Activated CD8-positive, alpha-beta T cell treated with anti-CD3 and anti-CD28 coated beads for 36 hours (primary cell): ENCODE measurements at regions not wholly inside any gene's neighbourhood (a gene's known extent, or its start where the extent isn't known, plus 50 kb on each side); places are given as distances from the start of the nearest gene placed in this dataset.

Experiments used
- ATAC-seq: fragments of 200-7000 bp; cut with Tn5 transposase; one replicate; pipeline ENCODE4 v1.10.0; 2021; ENCODE audit warnings: mild to moderate bottlenecking, moderate library complexity
- CTCF ChIA-PET: fragments of 350-600 bp; sonication (Branson Sonifier 250); formaldehyde crosslinking; loops from one replicate; lab custom pipeline; 2021; ENCODE audit warnings: antibody characterized with exemption; lab: Charles Lee
- POLR2A ChIA-PET: fragments of 350-600 bp; sonication (Branson Sonifier 250); formaldehyde crosslinking; loops from one replicate; lab custom pipeline; 2021; ENCODE audit warnings: antibody characterized with exemption; lab: Charles Lee
- DNase-seq: peaks from one replicate; pipeline ENCODE4 v3.0.0-alpha.2; 2020
- H3K27ac Mint-ChIP-seq: one replicate; pipeline ENCODE4 v1.8.0; 2021; ENCODE audit warnings: mild to moderate bottlenecking, mixed read lengths
- H3K27me3 Mint-ChIP-seq: one replicate; pipeline ENCODE4 v1.8.0; 2021; ENCODE audit warnings: mixed read lengths
- H3K36me3 Mint-ChIP-seq: one replicate; pipeline ENCODE4 v1.8.0; 2021; ENCODE audit warnings: low read depth, mixed read lengths
- H3K4me1 Mint-ChIP-seq: one replicate; pipeline ENCODE4 v1.8.0; 2021; ENCODE audit warnings: low read depth, mixed read lengths
- H3K4me3 Mint-ChIP-seq: one replicate; pipeline ENCODE4 v1.8.0; 2021; ENCODE audit warnings: mild to moderate bottlenecking, moderate library complexity, mixed read lengths
- H3K9me3 Mint-ChIP-seq: one replicate; pipeline ENCODE4 v1.8.0; 2021; ENCODE audit warnings: mixed read lengths
- intact Hi-C: fragments of 100-400 bp; cut with micrococcal nuclease; formaldehyde crosslinking; loops from one replicate; pipeline ENCODE4 v1.10.0; 2022
- TF ChIP-seq, protein P1 (sequence below): fragments of 200-600 bp; IDR thresholded peaks from one replicate; pipeline ENCODE4 v1.8.0; 2022; ENCODE audit warnings: antibody characterized with exemption, mild to moderate bottlenecking

DNA sequence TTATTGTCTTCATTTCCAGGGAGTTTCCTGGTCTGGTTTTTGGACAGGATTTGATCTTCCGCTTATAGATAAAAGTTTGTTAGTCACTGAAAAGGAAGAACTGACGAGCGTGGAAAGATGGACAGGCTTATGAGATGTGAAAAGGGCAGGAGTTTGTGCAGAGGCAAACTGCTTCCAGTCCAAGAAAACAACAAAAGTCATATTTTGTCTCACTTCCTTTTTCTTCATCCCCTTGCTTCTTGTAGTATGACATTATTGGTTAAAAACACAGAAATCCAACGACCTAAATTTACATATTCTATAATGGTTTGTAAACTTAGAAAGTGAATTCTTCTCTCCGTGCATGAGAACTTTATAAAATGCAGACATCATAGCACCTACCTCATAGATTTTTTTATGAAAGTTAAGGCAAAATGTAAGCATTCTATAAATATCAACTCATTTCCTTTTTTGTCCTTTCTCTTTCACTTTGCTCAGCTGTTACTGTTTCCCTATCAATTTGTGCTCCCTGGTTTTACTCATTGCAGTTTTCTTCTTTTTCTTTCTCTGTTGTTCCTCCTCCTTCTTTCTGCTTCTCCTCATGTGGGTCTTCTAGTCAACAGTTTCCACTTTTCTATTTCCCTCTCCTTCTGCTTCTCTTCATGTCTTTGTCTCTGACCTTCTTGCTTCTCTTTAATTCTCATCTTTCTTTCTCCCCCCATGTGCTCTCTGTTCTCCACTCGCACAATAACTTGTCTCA, 370.2 kb downstream of the ARL4A start:
- ChIA-PET POLR2A (no interaction called here), CTCF (no interaction called here)
- Mint-ChIP-seq H3K27me3 (no peaks in the 10 kb centered on the region), H3K4me1 (peaks cover 11% of the 10 kb centered on the region), H3K36me3 (no peaks in the 10 kb centered on the region), H3K27ac (peak overlapping the region; percentile 67), H3K4me3 (peak overlapping the region; percentile 43), H3K9me3 (no peaks in the 10 kb centered on the region)
- DNase-seq = no peak
- intact Hi-C loops = no loop called here
- TF ChIP-seq, protein P1, sequence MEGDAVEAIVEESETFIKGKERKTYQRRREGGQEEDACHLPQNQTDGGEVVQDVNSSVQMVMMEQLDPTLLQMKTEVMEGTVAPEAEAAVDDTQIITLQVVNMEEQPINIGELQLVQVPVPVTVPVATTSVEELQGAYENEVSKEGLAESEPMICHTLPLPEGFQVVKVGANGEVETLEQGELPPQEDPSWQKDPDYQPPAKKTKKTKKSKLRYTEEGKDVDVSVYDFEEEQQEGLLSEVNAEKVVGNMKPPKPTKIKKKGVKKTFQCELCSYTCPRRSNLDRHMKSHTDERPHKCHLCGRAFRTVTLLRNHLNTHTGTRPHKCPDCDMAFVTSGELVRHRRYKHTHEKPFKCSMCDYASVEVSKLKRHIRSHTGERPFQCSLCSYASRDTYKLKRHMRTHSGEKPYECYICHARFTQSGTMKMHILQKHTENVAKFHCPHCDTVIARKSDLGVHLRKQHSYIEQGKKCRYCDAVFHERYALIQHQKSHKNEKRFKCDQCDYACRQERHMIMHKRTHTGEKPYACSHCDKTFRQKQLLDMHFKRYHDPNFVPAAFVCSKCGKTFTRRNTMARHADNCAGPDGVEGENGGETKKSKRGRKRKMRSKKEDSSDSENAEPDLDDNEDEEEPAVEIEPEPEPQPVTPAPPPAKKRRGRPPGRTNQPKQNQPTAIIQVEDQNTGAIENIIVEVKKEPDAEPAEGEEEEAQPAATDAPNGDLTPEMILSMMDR = no peak
- ATAC-seq = no peak

DNA sequence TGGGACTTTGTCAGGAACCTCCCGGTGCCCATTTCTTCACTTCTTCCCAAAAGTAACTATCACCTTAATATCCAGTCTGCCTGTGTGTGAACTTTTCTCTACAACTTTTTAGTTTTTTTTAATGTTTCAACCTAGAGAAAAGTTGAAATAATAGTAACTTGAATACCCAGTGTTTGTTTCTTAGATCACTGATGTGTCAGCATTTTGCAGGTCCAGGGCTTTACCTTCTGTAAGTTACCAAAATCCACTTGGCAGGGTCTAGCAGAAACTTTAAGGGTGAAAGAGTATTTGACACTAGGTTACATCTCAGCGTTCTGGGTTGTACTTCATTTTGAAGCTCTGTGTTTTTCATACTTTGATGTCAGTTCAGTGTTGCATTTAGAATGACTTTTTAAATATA, 372.7 kb downstream of the ARL4A start:
- intact Hi-C loops = no loop called here
- ATAC-seq = no peak
- TF ChIP-seq, protein P1 = no peak
- Mint-ChIP-seq H3K27ac (no peak overlapping the region), H3K27me3 (peaks cover 1% of the 10 kb centered on the region), H3K36me3 (no peaks in the 10 kb centered on the region), H3K4me1 (peaks cover 11% of the 10 kb centered on the region), H3K9me3 (no peaks in the 10 kb centered on the region), H3K4me3 (no peak overlapping the region)
- ChIA-PET CTCF (no interaction called here), POLR2A (no interaction called here)
- DNase-seq = no peak

DNA sequence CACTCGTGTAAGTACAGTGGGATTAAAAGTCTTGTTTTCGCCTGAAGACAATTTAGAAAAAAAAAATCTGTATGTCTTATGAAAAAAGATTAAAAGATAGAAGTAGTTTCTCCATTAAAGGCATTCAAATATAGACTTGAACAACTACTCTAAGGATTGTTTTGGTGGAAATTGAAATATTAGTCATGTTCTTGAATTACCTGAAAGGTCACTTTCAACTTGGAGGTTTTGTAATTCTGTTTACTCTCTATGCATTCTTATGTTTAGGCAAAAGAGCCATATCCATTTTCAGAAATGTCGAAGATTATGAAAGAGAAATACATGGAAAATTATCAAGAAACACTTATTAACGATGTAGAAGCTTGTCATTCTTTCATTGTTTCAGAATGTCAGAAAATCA, 373.7 kb downstream of the ARL4A start:
- TF ChIP-seq, protein P1 = no peak
- ChIA-PET POLR2A (no interaction called here), CTCF (no interaction called here)
- Mint-ChIP-seq H3K36me3 (no peaks in the 10 kb centered on the region), H3K27me3 (peaks cover 1% of the 10 kb centered on the region), H3K27ac (no peak overlapping the region), H3K9me3 (no peaks in the 10 kb centered on the region), H3K4me3 (no peak overlapping the region), H3K4me1 (peaks cover 10% of the 10 kb centered on the region)
- no peak for ATAC-seq
- intact Hi-C loops = no loop called here
- DNase-seq = no peak

DNA sequence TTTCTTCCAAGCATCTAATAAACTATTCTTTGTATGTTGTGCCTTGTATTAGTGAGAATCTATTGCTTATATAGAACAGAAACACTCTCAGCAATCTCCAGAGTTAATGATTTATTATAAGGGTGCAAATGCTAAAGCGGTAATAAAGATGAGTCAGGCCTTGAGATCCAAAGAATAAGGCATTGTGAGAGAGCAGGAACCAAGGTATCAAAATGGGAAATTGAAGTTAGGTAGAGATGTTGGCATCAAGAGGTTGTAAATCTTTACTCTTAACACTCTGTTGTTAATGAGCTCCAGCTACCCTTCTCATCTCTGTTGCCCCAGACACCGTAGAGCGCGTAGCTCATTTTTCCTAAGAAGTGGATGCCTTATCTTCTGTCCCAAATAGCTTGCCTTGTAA, 375.2 kb downstream of the ARL4A start:
- no peaks in the 10 kb centered on the region for H3K36me3 Mint-ChIP-seq
- peaks cover 1% of the 10 kb centered on the region for H3K27me3 Mint-ChIP-seq
- ATAC-seq = no peak
- no peak overlapping the region for H3K4me3 Mint-ChIP-seq
- intact Hi-C loops = no loop called here
- no peaks in the 10 kb centered on the region for H3K9me3 Mint-ChIP-seq
- POLR2A ChIA-PET = no interaction called here
- no peak for DNase-seq
- CTCF ChIA-PET = no interaction called here
- H3K4me1 Mint-ChIP-seq = peaks cover 5% of the 10 kb centered on the region
- H3K27ac Mint-ChIP-seq = no peak overlapping the region
- TF ChIP-seq, protein P1 = no peak

DNA sequence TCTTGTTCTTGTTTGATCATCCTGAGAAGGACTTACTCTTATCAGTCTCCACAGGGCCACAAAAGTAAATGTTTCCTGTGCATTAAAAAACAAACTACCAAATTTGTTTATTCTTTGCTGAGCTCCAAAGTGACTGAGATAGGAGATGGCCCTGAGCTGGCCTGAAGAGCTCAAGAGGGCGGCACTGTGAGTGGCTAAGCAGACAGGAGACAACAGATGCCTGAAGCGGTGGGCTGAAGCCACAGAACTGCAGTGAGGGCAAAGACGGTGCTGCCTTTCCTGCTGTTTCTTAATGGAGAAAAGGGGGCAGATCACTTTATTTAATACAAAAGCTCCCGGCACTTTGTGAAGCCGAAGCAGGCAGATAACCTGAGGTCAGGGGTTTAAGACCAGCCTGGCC, 379.6 kb downstream of the ARL4A start:
- Mint-ChIP-seq H3K27ac (no peak overlapping the region), H3K27me3 (peaks cover 1% of the 10 kb centered on the region), H3K4me3 (no peak overlapping the region), H3K36me3 (no peaks in the 10 kb centered on the region), H3K9me3 (no peaks in the 10 kb centered on the region), H3K4me1 (no peaks in the 10 kb centered on the region)
- intact Hi-C loops = no loop called here
- TF ChIP-seq, protein P1 = no peak
- CTCF ChIA-PET = no interaction called here
- DNase-seq = no peak
- no peak for ATAC-seq
- POLR2A ChIA-PET = no interaction called here
